GM23338 (cell line): ENCODE measurements at regions not wholly inside any gene's neighbourhood (a gene's known extent, or its start where the extent isn't known, plus 50 kb on each side); places are given as distances from the start of the nearest gene placed in this dataset.

Experiments
- CREB1 ChIP-seq: fragments of 250-450 bp; sonication (Bioruptor Pico); IDR thresholded peaks from 2 replicates; pipeline ENCODE4 v1.5.0; 2020; ENCODE audit warnings: low read depth, mild to moderate bottlenecking, moderate library complexity
- ZNF114 ChIP-seq: fragments of 250-450 bp; sonication (Bioruptor Pico); IDR thresholded peaks from 2 replicates; pipeline ENCODE4 v1.5.0; 2020; ENCODE audit warnings: mild to moderate bottlenecking, moderate library complexity
- TF ChIP-seq, protein P1 (sequence below), 2 experiments: fragments of 200-600 bp in 1 of 2; sonication (generic) in 1 of 2; conservative IDR thresholded peaks; 2 replicates each; pipeline versions ENCODE4 v1.5.1 to v1.6.1; 2016 to 2017; ENCODE audit warnings: antibody characterized with exemption in 2 of 2, low read depth in 2 of 2, mild to moderate bottlenecking in 2 of 2, moderate library complexity in 1 of 2

DNA sequence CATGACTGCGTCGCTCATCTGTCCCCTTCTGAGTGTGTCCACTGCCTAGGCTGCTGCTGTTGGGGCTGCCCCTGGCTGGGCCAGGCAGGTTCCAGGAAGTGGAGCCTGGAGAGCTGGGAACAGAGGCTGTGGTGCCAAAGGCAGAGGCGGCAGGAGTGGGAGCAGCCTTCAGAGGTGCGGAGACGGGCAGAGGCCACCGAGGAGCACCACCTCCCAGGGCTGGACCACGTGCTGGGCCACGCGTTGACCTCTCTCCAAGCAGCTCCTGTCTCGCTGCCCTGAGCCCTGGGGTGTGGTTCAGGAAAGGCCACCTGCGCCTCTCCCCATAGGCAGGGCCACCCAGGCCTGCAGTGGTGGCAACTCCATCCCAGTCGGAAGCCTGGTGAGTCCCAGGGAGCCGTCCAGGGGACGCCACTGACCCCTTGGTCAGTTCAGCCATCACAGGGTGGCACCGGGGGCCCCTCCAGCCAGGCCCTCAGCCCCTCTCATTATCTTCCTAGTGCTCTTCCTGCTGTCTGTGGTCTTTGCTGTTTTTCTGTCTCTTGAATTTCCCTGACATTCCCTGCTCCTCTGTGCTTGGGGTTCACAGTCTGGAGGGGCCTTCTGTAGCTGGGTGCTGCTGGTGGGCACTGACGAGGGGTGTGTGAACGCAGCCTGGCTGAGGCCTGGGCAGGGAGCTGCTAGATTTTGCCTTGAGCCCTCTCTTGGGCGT lies 122.8 kb upstream of the HS6ST1 start:
- TF ChIP-seq, protein P1, sequence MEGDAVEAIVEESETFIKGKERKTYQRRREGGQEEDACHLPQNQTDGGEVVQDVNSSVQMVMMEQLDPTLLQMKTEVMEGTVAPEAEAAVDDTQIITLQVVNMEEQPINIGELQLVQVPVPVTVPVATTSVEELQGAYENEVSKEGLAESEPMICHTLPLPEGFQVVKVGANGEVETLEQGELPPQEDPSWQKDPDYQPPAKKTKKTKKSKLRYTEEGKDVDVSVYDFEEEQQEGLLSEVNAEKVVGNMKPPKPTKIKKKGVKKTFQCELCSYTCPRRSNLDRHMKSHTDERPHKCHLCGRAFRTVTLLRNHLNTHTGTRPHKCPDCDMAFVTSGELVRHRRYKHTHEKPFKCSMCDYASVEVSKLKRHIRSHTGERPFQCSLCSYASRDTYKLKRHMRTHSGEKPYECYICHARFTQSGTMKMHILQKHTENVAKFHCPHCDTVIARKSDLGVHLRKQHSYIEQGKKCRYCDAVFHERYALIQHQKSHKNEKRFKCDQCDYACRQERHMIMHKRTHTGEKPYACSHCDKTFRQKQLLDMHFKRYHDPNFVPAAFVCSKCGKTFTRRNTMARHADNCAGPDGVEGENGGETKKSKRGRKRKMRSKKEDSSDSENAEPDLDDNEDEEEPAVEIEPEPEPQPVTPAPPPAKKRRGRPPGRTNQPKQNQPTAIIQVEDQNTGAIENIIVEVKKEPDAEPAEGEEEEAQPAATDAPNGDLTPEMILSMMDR (conservative IDR thresholded peaks at IDR 0.05; ENCODE audit: low read depth in 2 of 2), result no peak
- TF ChIP-seq CREB1 (CRISPR knock-in tag) (no peak), ZNF114 (CRISPR knock-in tag) (no peak)
